SHP77 treated with DMSO at 0.1 percent for 48 hours (cell line): ENCODE measurements at regions not wholly inside any gene's neighbourhood (a gene's known extent, or its start where the extent isn't known, plus 50 kb on each side); places are given as distances from the start of the nearest gene placed in this dataset.

Experiments used
- DNase-seq: peaks from one replicate; lab custom pipeline; 2025; lab: John Stamatoyannopoulos, UW

GRCh38 chr17:79169861-79170260 lies 95.2 kb downstream of the ENGASE start:
- DNase-seq: no peak

GRCh38 chr17:79169366-79169765 lies 94.7 kb downstream of the ENGASE start:
- DNase-seq: no peak

GRCh38 chr17:79168486-79169055 lies 93.9 kb downstream of the ENGASE start:
- no peak for DNase-seq

GRCh38 chr17:79167486-79167885 lies 92.9 kb downstream of the ENGASE start:
- no peak for DNase-seq

GRCh38 chr17:79165756-79166473 lies 91.3 kb downstream of the ENGASE start:
- no peak for DNase-seq

- no peak for DNase-seq
These were observed 90.5 kb downstream of the ENGASE start for GRCh38 chr17:79164913-79165695.

- no peak for DNase-seq
These were observed 89.8 kb downstream of the ENGASE start for GRCh38 chr17:79164408-79164807.

- no peak for DNase-seq
These were observed 88.4 kb downstream of the ENGASE start for GRCh38 chr17:79163071-79163470.

GRCh38 chr17:79162012-79162963 lies 87.7 kb downstream of the ENGASE start:
- no peak for DNase-seq

GRCh38 chr17:79160980-79161636 lies 86.5 kb downstream of the ENGASE start:
- no peak for DNase-seq

- no peak for DNase-seq
These were observed 85.3 kb downstream of the ENGASE start for GRCh38 chr17:79159926-79160325.

- DNase-seq: no peak
These were observed 84.8 kb downstream of the ENGASE start for GRCh38 chr17:79159471-79159870.

- DNase-seq: no peak
These were observed 82.0 kb downstream of the ENGASE start for GRCh38 chr17:79156463-79157095.

GRCh38 chr17:79155701-79156100 lies 81.1 kb downstream of the ENGASE start:
- DNase-seq: no peak

GRCh38 chr17:79154951-79155585 lies 80.4 kb downstream of the ENGASE start:
- DNase-seq: no peak

GRCh38 chr17:79154446-79154845 lies 79.8 kb downstream of the ENGASE start:
- no peak for DNase-seq

- no peak for DNase-seq
These were observed 78.9 kb downstream of the ENGASE start for GRCh38 chr17:79153367-79154130.

- no peak for DNase-seq
These were observed 78.0 kb downstream of the ENGASE start for GRCh38 chr17:79152636-79153035.

- DNase-seq: no peak
These were observed 77.5 kb downstream of the ENGASE start for GRCh38 chr17:79152110-79152509.

GRCh38 chr17:79150799-79151198 lies 76.2 kb downstream of the ENGASE start:
- no peak for DNase-seq
